HCT116 (cell line): ENCODE measurements at regions not wholly inside any gene's neighbourhood (a gene's known extent, or its start where the extent isn't known, plus 50 kb on each side); places are given as distances from the start of the nearest gene placed in this dataset.

Experiments
- CBX3 ChIP-seq: IDR thresholded peaks from 2 replicates; pipeline ENCODE4 v1.6.1; 2012; ENCODE audit warnings: low read depth
- CEBPB ChIP-seq: IDR thresholded peaks from 2 replicates; pipeline ENCODE4 v1.6.1; 2012; ENCODE audit warnings: low read depth
- CTCF ChIP-seq, 3 experiments: fragments of 200-600 bp in 1 of 3; sonication (generic) in 1 of 3; IDR thresholded peaks in 2 of 3; conservative IDR thresholded peaks in 1 of 3; 2 replicates each; pipeline ENCODE4 v1.5.1; 2012 to 2017; ENCODE audit warnings: low read depth in 2 of 3, low read length in 2 of 3, antibody characterized with exemption in 1 of 3, borderline replicate concordance in 1 of 3, control low read depth in 1 of 3, mild to moderate bottlenecking in 1 of 3, mixed read lengths in 1 of 3, mixed run types in 1 of 3, moderate library complexity in 1 of 3; ENCODE audit not compliant: insufficient read depth in 1 of 3
- EZH2 ChIP-seq: fragments of 200-600 bp; sonication (generic); IDR thresholded peaks from 2 replicates; pipeline ENCODE4 v1.6.1; 2017; ENCODE audit warnings: antibody characterized with exemption, mixed run types
- EZH2phosphoT487 ChIP-seq: fragments of 200-600 bp; IDR thresholded peaks from 2 replicates; pipeline ENCODE4 v1.6.1; 2018; ENCODE audit warnings: antibody characterized with exemption, borderline replicate concordance
- MAX ChIP-seq: IDR thresholded peaks from 2 replicates; pipeline ENCODE4 v1.6.1; 2012
- POLR2A ChIP-seq: IDR thresholded peaks from 2 replicates; pipeline ENCODE4 v1.7.0; 2011; ENCODE audit warnings: borderline replicate concordance; ENCODE audit not compliant: insufficient read depth, insufficient read length; ENCODE audit errors: extremely low read depth
- POLR2AphosphoS5 ChIP-seq: IDR thresholded peaks from 2 replicates; pipeline ENCODE4 v1.6.1; 2011; ENCODE audit warnings: mild to moderate bottlenecking, low read depth, low read length, moderate library complexity
- REST ChIP-seq: IDR thresholded peaks from 2 replicates; pipeline ENCODE4 v1.6.1; 2012; ENCODE audit warnings: low read depth
- SIN3A ChIP-seq: IDR thresholded peaks from 2 replicates; pipeline ENCODE4 v1.6.1; 2012; ENCODE audit warnings: low read depth
- ZNF274 ChIP-seq: fragments of 200-500 bp; sonication (Bioruptor generic); IDR thresholded peaks from 2 replicates; pipeline ENCODE4 v1.6.1; 2014; ENCODE audit warnings: mild to moderate bottlenecking, low read depth, low read length, inconsistent platforms

- TF ChIP-seq POLR2A (no peak), CTCF (IDR thresholded peaks at IDR 0.05 in 2 of 3, conservative IDR thresholded peaks at IDR 0.05 in 1 of 3; ENCODE audit: borderline replicate concordance in 1 of 3, insufficient read depth in 1 of 3, low read depth in 2 of 3, low read length in 2 of 3) (no peak), MAX (no peak), SIN3A (no peak), EZH2 (no peak), CEBPB (no peak), ZNF274 (no peak), POLR2AphosphoS5 (no peak), EZH2phosphoT487 (no peak), REST (no peak), CBX3 (no peak)
These were observed 96.2 kb upstream of the PDE1A start for GRCh38 chr2:182522972-182523473.
